ENCODE measurements at regions not wholly inside any gene's neighbourhood (a gene's known extent, or its start where the extent isn't known, plus 50 kb on each side); places are given as distances from the start of the nearest gene placed in this dataset.

DNA sequence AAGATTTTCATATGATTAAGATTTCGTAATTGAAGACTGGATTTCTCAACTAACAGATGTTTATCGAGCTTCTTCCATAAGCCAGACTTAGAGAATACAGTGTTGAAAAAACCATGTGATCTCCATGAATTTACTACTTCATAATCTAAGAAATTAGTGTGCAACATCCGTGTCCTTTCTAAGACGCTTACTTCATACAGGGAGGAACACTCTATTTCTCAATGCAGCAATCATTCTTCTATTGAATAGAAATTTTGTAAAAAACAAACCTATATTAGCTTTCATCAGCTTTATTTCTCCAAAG, 946.3 kb downstream of the KCNJ2 start:
- no peak overlapping the region for H3K4me3 ChIP-seq
- no peak for DNase-seq
- TF ChIP-seq, protein P1, sequence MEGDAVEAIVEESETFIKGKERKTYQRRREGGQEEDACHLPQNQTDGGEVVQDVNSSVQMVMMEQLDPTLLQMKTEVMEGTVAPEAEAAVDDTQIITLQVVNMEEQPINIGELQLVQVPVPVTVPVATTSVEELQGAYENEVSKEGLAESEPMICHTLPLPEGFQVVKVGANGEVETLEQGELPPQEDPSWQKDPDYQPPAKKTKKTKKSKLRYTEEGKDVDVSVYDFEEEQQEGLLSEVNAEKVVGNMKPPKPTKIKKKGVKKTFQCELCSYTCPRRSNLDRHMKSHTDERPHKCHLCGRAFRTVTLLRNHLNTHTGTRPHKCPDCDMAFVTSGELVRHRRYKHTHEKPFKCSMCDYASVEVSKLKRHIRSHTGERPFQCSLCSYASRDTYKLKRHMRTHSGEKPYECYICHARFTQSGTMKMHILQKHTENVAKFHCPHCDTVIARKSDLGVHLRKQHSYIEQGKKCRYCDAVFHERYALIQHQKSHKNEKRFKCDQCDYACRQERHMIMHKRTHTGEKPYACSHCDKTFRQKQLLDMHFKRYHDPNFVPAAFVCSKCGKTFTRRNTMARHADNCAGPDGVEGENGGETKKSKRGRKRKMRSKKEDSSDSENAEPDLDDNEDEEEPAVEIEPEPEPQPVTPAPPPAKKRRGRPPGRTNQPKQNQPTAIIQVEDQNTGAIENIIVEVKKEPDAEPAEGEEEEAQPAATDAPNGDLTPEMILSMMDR (IDR thresholded peaks at IDR 0.05), result no peak
- TF ChIP-seq POLR2A (IDR thresholded peaks at IDR 0.05), result no peak
- intact Hi-C loops (cut with DNase I; ENCODE audit: low total_unique reads), result no loop called here
- H3K27me3 ChIP-seq, result no peaks in the 10 kb centered on the region
- H3K4me1 ChIP-seq, result no peaks in the 10 kb centered on the region
- H3K27ac ChIP-seq, result no peak overlapping the region
- H3K36me3 ChIP-seq, result no peaks in the 10 kb centered on the region
- H3K9me3 ChIP-seq, result no peaks in the 10 kb centered on the region

DNA sequence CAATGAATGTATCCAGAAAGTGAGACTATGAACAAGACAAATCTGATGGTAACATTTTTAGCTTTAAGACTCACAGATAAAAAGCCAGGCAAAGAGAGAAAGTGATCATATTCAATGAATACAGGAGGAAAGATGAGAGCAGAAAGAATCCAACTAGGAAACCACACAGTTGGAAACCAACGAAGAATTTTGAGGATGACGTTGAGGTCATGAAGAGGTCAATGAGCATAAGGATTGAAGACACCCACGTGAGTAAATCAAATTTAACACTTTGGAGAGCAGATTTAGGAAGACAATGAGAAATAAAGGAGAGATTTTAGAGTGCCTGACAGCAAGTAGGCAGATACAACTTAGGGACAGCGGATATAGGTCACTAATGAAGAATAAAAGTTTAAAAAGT, 948.1 kb downstream of the KCNJ2 start:
- Histone ChIP-seq H3K4me3 (no peak overlapping the region), H3K36me3 (no peaks in the 10 kb centered on the region), H3K9me3 (no peaks in the 10 kb centered on the region), H3K4me1 (no peaks in the 10 kb centered on the region), H3K27ac (no peak overlapping the region), H3K27me3 (no peaks in the 10 kb centered on the region)
- intact Hi-C loops (cut with DNase I; ENCODE audit: low total_unique reads), result no loop called here
- TF ChIP-seq, protein P1 (IDR thresholded peaks at IDR 0.05), result no peak
- no peak for TF ChIP-seq POLR2A (IDR thresholded peaks at IDR 0.05)
- no peak for DNase-seq

DNA sequence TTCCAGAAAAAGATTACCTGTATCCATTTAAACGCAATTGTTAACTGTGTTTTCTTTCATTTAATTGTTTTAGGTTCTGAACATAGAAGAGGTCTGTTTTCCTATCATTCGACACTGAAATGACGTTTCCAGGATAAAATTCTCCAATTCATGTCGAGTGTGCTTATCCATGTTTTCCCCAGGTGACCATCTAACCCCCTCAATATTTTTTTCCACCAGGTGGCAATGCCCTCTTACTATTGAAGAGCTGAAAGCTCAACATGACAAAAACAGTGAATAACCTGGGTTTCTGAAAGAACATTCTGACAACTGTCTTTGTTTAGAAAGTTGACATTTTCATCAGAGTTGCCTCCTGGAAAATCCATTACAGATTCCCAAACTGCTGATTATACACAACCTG, 948.7 kb downstream of the KCNJ2 start:
- intact Hi-C loops (cut with DNase I; ENCODE audit: low total_unique reads), result no loop called here
- H3K4me3 ChIP-seq, result no peak overlapping the region
- no peaks in the 10 kb centered on the region for H3K27me3 ChIP-seq
- no peaks in the 10 kb centered on the region for H3K36me3 ChIP-seq
- no peak for DNase-seq
- no peak overlapping the region for H3K27ac ChIP-seq
- TF ChIP-seq, protein P1 (IDR thresholded peaks at IDR 0.05), result no peak
- TF ChIP-seq POLR2A (IDR thresholded peaks at IDR 0.05), result no peak
- no peaks in the 10 kb centered on the region for H3K9me3 ChIP-seq
- no peaks in the 10 kb centered on the region for H3K4me1 ChIP-seq

DNA sequence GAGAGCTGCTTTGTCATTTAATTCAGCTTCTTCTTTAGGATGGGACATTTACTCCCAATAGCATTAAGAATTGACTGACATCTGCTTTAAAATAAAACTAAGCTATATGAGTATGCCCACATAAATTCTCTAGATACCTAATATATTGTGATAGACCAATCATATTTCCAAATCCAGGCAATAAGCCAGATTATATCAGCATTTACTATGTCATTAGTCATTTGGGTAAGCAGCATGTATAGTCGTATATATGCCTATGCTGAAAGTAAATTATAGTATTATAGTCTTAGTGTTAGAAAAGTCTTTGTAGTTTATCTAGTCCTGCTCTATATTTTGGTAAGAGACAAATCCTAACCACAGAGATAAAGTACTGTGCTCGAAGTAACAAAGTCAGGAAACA, 958.1 kb downstream of the KCNJ2 start:
- no peak for DNase-seq
- TF ChIP-seq, protein P1 (IDR thresholded peaks at IDR 0.05), result no peak
- no peak for TF ChIP-seq POLR2A (IDR thresholded peaks at IDR 0.05)
- no peaks in the 10 kb centered on the region for H3K4me1 ChIP-seq
- no peaks in the 10 kb centered on the region for H3K27me3 ChIP-seq
- no peak overlapping the region for H3K4me3 ChIP-seq
- H3K36me3 ChIP-seq, result no peaks in the 10 kb centered on the region
- H3K27ac ChIP-seq, result no peak overlapping the region
- intact Hi-C loops (cut with DNase I; ENCODE audit: low total_unique reads), result no loop called here
- H3K9me3 ChIP-seq, result no peaks in the 10 kb centered on the region

DNA sequence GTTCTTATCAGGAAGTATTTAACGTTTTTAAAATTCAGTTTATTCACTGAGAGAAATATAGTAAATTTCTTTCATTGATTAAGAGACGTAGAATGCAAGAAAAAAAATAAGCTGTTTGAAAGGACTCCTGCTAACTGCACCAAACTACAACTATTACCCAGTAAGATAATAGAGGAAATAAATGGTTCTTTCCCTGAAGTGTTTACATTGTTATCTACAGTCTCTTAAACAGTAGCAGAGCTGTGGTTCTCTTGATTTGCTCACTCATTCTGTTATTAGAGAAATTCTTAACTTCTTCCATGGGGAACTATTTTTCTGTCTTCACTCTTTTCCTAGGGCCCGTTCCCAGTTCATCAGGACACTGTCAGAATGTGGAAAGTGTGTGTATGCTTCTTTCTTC, 973.0 kb downstream of the KCNJ2 start:
- no peaks in the 10 kb centered on the region for H3K36me3 ChIP-seq
- TF ChIP-seq POLR2A (IDR thresholded peaks at IDR 0.05), result no peak
- TF ChIP-seq, protein P1 (IDR thresholded peaks at IDR 0.05), result no peak
- H3K4me1 ChIP-seq, result no peaks in the 10 kb centered on the region
- H3K27ac ChIP-seq, result no peak overlapping the region
- H3K4me3 ChIP-seq, result no peak overlapping the region
- no peaks in the 10 kb centered on the region for H3K27me3 ChIP-seq
- no peaks in the 10 kb centered on the region for H3K9me3 ChIP-seq
- no peak for DNase-seq
- intact Hi-C loops (cut with DNase I; ENCODE audit: low total_unique reads), result no loop called here

Data from uterus (tissue), 3 donors.